SU-DHL-6 (cell line): ENCODE measurements at regions not wholly inside any gene's neighbourhood (a gene's known extent, or its start where the extent isn't known, plus 50 kb on each side); places are given as distances from the start of the nearest gene placed in this dataset.

Source experiments
- H2AFZ ChIP-seq: fragments of 200-600 bp; sonication (generic); 2 replicates; pipeline ENCODE4 v1.6.1; 2014; ENCODE audit warnings: low read depth, mild to moderate bottlenecking, moderate library complexity, mixed read lengths, antibody characterized with exemption, low read length; ENCODE audit not compliant: severe bottlenecking
- H3F3A ChIP-seq: fragments of 200-600 bp; shearing (Covaris generic); 2 replicates; pipeline ENCODE4 v1.6.0; 2016; ENCODE audit warnings: antibody characterized with exemption, mild to moderate bottlenecking; ENCODE audit not compliant: insufficient read depth
- H3K27ac ChIP-seq: fragments of 200-600 bp; sonication (generic); 2 replicates; pipeline ENCODE4 v1.5.1; 2016; ENCODE audit warnings: low read depth, mild to moderate bottlenecking, low read length, moderate library complexity, mixed read lengths
- H3K27me3 ChIP-seq: fragments of 200-600 bp; sonication (generic), shearing (Covaris generic); 2 replicates; pipeline ENCODE4 v1.6.0; 2014; ENCODE audit warnings: mild to moderate bottlenecking, low read length
- H3K36me3 ChIP-seq: fragments of 200-600 bp; sonication (generic); 2 replicates; pipeline ENCODE4 v1.6.1; 2014; ENCODE audit warnings: mild to moderate bottlenecking, low read length, mixed read lengths
- H3K4me2 ChIP-seq: fragments of 300-600, 200-600 bp; shearing (Covaris generic), sonication (generic); 2 replicates; pipeline ENCODE4 v1.6.0; 2014; ENCODE audit warnings: low read length, low read depth, mild to moderate bottlenecking; ENCODE audit not compliant: poor library complexity, severe bottlenecking
- H3K4me3 ChIP-seq: fragments of 200-600 bp; sonication (generic); 2 replicates; pipeline ENCODE4 v1.5.1; 2014; ENCODE audit warnings: antibody characterized with exemption, low read length, mild to moderate bottlenecking, mixed read lengths; ENCODE audit not compliant: insufficient read depth, poor library complexity, severe bottlenecking
- H3K79me2 ChIP-seq: fragments of 200-600 bp; sonication (generic); 2 replicates; pipeline ENCODE4 v1.6.1; 2014; ENCODE audit warnings: mild to moderate bottlenecking, low read length, moderate library complexity; ENCODE audit not compliant: insufficient read depth
- H3K9ac ChIP-seq: fragments of 200-600 bp; sonication (generic); 2 replicates; pipeline ENCODE4 v1.7.0; 2014; ENCODE audit warnings: mild to moderate bottlenecking, low read length
- H3K9me2 ChIP-seq: fragments of 200-600 bp; sonication (generic); replicated peaks from 2 replicates; pipeline ENCODE4 v1.6.1; 2014; ENCODE audit warnings: low read length; ENCODE audit not compliant: insufficient read depth
- H3K9me3 ChIP-seq: fragments of 200-600 bp; sonication (generic); 2 replicates; pipeline ENCODE4 v1.6.1; 2014; ENCODE audit warnings: low read length, mixed read lengths; ENCODE audit not compliant: insufficient read depth
- H4K20me1 ChIP-seq: fragments of 200-600 bp; sonication (generic); 2 replicates; pipeline ENCODE4 v1.6.1; 2014; ENCODE audit warnings: low read depth, mild to moderate bottlenecking, antibody characterized with exemption, low read length, moderate library complexity, mixed read lengths
- EZH2phosphoT487 ChIP-seq: fragments of 200-600 bp; sonication (generic), shearing (Covaris generic); conservative IDR thresholded peaks from 2 replicates; pipeline ENCODE4 v1.6.1; 2018; ENCODE audit warnings: mild to moderate bottlenecking, antibody characterized with exemption, low read length, moderate library complexity, mixed read lengths
- TF ChIP-seq, protein P1 (sequence below): fragments of 200-600 bp; sonication (generic); IDR thresholded peaks from one replicate; pipeline ENCODE4 v1.5.1; 2017; ENCODE audit warnings: antibody characterized with exemption, mild to moderate bottlenecking, low read length, moderate library complexity; ENCODE audit not compliant: insufficient read depth, poor library complexity, severe bottlenecking

DNA sequence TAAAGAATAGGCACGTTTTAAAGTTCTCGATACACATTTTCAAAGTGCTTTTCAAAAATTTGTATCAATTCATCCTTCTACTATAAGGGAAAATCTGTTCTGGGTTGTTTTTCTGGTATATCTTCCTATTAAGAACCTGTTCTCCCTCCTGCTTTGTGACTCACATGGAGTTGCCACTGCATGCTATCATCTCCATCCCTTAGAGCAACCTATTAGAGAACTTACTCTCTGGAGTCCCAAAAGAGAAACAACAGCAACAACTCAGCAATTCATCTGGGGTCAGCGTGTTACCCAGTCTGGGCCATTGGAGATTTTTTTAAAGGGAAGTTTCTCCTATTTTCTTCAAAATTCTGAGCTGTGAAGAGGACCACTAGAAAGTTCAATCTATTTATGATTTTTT is 227.4 kb downstream of the HLX start:
- Histone ChIP-seq H3K79me2 (no peaks in the 10 kb centered on the region), H4K20me1 (no peaks in the 10 kb centered on the region), H3K27ac (no peak overlapping the region), H3F3A (no peaks in the 10 kb centered on the region), H3K9me3 (no peaks in the 10 kb centered on the region), H3K4me2 (no peak overlapping the region), H2AFZ (no peak overlapping the region), H3K4me3 (no peak overlapping the region), H3K9ac (no peak overlapping the region), H3K9me2 (no peaks in the 10 kb centered on the region), H3K27me3 (no peaks in the 10 kb centered on the region), H3K36me3 (no peaks in the 10 kb centered on the region)
- no peak for TF ChIP-seq EZH2phosphoT487
- TF ChIP-seq, protein P1, sequence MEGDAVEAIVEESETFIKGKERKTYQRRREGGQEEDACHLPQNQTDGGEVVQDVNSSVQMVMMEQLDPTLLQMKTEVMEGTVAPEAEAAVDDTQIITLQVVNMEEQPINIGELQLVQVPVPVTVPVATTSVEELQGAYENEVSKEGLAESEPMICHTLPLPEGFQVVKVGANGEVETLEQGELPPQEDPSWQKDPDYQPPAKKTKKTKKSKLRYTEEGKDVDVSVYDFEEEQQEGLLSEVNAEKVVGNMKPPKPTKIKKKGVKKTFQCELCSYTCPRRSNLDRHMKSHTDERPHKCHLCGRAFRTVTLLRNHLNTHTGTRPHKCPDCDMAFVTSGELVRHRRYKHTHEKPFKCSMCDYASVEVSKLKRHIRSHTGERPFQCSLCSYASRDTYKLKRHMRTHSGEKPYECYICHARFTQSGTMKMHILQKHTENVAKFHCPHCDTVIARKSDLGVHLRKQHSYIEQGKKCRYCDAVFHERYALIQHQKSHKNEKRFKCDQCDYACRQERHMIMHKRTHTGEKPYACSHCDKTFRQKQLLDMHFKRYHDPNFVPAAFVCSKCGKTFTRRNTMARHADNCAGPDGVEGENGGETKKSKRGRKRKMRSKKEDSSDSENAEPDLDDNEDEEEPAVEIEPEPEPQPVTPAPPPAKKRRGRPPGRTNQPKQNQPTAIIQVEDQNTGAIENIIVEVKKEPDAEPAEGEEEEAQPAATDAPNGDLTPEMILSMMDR, result no peak

DNA sequence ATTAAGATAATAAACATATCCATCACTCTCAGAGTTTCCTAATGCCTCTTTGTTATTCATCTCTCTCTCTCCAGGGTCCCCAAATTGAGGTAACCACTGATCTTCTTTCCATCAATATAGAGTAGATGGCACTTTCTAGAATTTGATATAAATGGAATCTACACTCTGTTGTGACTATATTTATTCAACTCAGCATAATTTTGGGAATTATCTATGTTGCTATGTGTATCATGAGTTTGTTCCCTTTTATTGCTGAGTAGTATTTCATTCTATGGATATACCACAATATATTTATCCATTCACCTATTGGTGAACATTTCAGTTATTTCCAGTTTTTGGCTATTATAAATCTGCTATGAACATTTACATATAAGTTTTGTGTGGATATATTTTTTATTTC is 230.7 kb downstream of the HLX start:
- Histone ChIP-seq H3K4me3 (no peak overlapping the region), H3K9me3 (no peaks in the 10 kb centered on the region), H4K20me1 (no peaks in the 10 kb centered on the region), H3K27me3 (no peaks in the 10 kb centered on the region), H3K27ac (no peak overlapping the region), H3K36me3 (no peaks in the 10 kb centered on the region), H3K9ac (no peak overlapping the region), H2AFZ (no peak overlapping the region), H3K79me2 (no peaks in the 10 kb centered on the region), H3K9me2 (no peaks in the 10 kb centered on the region), H3F3A (no peaks in the 10 kb centered on the region), H3K4me2 (no peak overlapping the region)
- TF ChIP-seq, protein P1, result no peak
- no peak for TF ChIP-seq EZH2phosphoT487

DNA sequence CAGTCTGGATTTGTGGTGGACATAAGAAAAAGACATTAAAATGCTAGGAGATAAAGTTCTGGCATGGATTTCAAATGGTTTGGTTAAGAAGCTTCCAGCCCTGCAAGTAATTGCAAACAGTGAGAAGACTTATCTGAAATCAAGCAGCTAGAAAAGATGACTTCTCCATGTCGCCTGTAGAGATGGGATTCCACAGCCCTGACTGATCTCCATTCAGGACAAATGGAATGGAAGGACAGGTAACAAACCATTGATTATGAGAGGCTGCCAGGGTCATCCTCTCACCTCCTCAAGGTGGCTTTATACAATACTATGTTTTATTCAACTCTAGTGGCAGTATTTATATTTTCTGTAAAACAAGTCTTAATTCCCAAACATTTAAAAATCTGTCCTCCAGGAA is 237.9 kb downstream of the HLX start:
- Histone ChIP-seq H3K9me3 (no peaks in the 10 kb centered on the region), H3F3A (no peaks in the 10 kb centered on the region), H3K36me3 (no peaks in the 10 kb centered on the region), H3K79me2 (no peaks in the 10 kb centered on the region), H3K4me2 (no peak overlapping the region), H2AFZ (no peak overlapping the region), H3K27me3 (no peaks in the 10 kb centered on the region), H3K9ac (no peak overlapping the region), H4K20me1 (no peaks in the 10 kb centered on the region), H3K9me2 (no peaks in the 10 kb centered on the region), H3K4me3 (no peak overlapping the region), H3K27ac (no peak overlapping the region)
- TF ChIP-seq EZH2phosphoT487, result no peak
- TF ChIP-seq, protein P1, result no peak
